NT2/D1 (cell line): ENCODE measurements at regions not wholly inside any gene's neighbourhood (a gene's known extent, or its start where the extent isn't known, plus 50 kb on each side); places are given as distances from the start of the nearest gene placed in this dataset.
"Not testable (repeated sequence)": the region's sequence is repeated elsewhere in the genome, so short reads cannot be mapped to it uniquely, and the experiment has no call there.

Experiments
- DNase-seq: peaks from one replicate; pipeline ENCODE4 v3.0.0-alpha.2; 2011; ENCODE audit warnings: low read depth, low spot score
- H3K27me3 ChIP-seq: 2 replicates; pipeline ENCODE4 v1.6.0; 2011; ENCODE audit warnings: mild to moderate bottlenecking; ENCODE audit not compliant: insufficient read length, insufficient read depth
- H3K36me3 ChIP-seq: 2 replicates; pipeline ENCODE4 v1.6.1; 2011; ENCODE audit warnings: mild to moderate bottlenecking, low read length, mixed read lengths; ENCODE audit not compliant: insufficient read depth, insufficient read length
- H3K4me1 ChIP-seq: 2 replicates; pipeline ENCODE4 v1.5.1; 2011; ENCODE audit not compliant: insufficient read depth, insufficient read length
- H3K4me3 ChIP-seq: 2 replicates; pipeline ENCODE4 v1.5.1; 2011; ENCODE audit warnings: low read depth; ENCODE audit not compliant: insufficient read length
- H3K9ac ChIP-seq: 2 replicates; pipeline ENCODE4 v1.6.0; 2011; ENCODE audit warnings: low read depth; ENCODE audit not compliant: insufficient read length
- H3K9me3 ChIP-seq: 2 replicates; pipeline ENCODE4 v1.5.1; 2011; ENCODE audit warnings: mild to moderate bottlenecking, low read length; ENCODE audit not compliant: insufficient read depth
- SUZ12 ChIP-seq: IDR thresholded peaks from 2 replicates; pipeline ENCODE4 v1.6.1; 2011; ENCODE audit not compliant: insufficient read length, insufficient read depth; ENCODE audit errors: extremely low read depth
- YY1 ChIP-seq: IDR thresholded peaks from 2 replicates; pipeline ENCODE4 v1.6.1; 2011; ENCODE audit not compliant: insufficient read length, insufficient read depth
- ZNF274 ChIP-seq: IDR thresholded peaks from 2 replicates; pipeline ENCODE4 v1.6.1; 2011; ENCODE audit warnings: mild to moderate bottlenecking, low read depth, low read length

GRCh38 chr6:11317885-11318771 lies 85.7 kb upstream of the NEDD9 start:
- Histone ChIP-seq H3K9ac (no peak overlapping the region), H3K9me3 (no peaks in the 10 kb centered on the region), H3K4me1 (no peaks in the 10 kb centered on the region), H3K4me3 (no peak overlapping the region), H3K27me3 (no peaks in the 10 kb centered on the region), H3K36me3 (no peaks in the 10 kb centered on the region)
- no peak for TF ChIP-seq YY1
- no peak for TF ChIP-seq ZNF274
- no peak for TF ChIP-seq SUZ12
- peak; percentile 15 for DNase-seq

DNA sequence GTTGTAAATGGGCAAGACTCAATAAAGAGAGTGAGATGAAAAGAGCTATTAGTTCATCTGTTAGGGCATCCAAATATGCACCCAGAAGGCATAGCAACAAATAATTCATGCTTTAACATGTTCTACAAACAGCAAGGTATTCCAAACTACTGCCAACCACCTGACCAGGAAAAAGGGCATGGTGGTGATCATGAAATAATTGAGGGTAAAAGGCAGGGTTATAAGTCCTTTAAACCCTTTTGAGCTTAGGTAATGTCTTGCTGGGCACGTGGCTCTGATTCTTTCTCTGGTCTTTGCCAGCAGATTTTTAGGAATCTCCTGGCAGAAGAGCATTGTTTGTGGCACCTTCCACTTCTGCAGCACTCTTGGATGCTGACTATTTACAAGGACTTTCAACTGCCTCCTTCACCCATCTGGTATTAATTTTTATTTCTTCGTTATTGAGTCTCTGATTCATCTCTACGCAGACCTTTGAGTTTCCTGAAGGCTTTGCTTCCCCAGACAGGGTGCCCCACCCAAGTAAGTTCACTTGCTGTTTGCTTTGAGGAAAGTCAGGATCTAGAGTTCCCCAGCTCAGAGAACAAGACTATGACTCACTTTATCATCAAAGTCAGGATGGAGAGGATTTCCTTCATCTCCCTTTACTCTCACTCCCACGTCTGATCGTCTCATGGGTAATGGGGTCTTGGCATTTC lies 83.4 kb upstream of the NEDD9 start:
- Histone ChIP-seq H3K4me3 (no peak overlapping the region), H3K9ac (no peak overlapping the region), H3K36me3 (no peaks in the 10 kb centered on the region), H3K9me3 (no peaks in the 10 kb centered on the region), H3K4me1 (no peaks in the 10 kb centered on the region), H3K27me3 (no peaks in the 10 kb centered on the region)
- TF ChIP-seq SUZ12 (no peak), YY1 (no peak), ZNF274 (no peak)
- no peak for DNase-seq

- DNase-seq, result no peak
- no peaks in the 10 kb centered on the region for H3K27me3 ChIP-seq
- no peak overlapping the region for H3K9ac ChIP-seq
- no peaks in the 10 kb centered on the region for H3K9me3 ChIP-seq
- H3K4me1 ChIP-seq, result no peaks in the 10 kb centered on the region
- no peak for TF ChIP-seq SUZ12
- TF ChIP-seq ZNF274, result no peak
- no peak for TF ChIP-seq YY1
- no peak overlapping the region for H3K4me3 ChIP-seq
- no peaks in the 10 kb centered on the region for H3K36me3 ChIP-seq
Observed at GRCh38 chr6:11313207-11313606, 80.7 kb upstream of the NEDD9 start.

- no peaks in the 10 kb centered on the region for H3K27me3 ChIP-seq
- DNase-seq, result no peak
- no peaks in the 10 kb centered on the region for H3K4me1 ChIP-seq
- no peaks in the 10 kb centered on the region for H3K36me3 ChIP-seq
- no peak overlapping the region for H3K9ac ChIP-seq
- peak overlapping the region; percentile 4 for H3K4me3 ChIP-seq
- TF ChIP-seq YY1 (no peak), ZNF274 (no peak), SUZ12 (no peak)
- no peaks in the 10 kb centered on the region for H3K9me3 ChIP-seq
Observed at GRCh38 chr6:11311970-11312369, 79.5 kb upstream of the NEDD9 start.

DNA sequence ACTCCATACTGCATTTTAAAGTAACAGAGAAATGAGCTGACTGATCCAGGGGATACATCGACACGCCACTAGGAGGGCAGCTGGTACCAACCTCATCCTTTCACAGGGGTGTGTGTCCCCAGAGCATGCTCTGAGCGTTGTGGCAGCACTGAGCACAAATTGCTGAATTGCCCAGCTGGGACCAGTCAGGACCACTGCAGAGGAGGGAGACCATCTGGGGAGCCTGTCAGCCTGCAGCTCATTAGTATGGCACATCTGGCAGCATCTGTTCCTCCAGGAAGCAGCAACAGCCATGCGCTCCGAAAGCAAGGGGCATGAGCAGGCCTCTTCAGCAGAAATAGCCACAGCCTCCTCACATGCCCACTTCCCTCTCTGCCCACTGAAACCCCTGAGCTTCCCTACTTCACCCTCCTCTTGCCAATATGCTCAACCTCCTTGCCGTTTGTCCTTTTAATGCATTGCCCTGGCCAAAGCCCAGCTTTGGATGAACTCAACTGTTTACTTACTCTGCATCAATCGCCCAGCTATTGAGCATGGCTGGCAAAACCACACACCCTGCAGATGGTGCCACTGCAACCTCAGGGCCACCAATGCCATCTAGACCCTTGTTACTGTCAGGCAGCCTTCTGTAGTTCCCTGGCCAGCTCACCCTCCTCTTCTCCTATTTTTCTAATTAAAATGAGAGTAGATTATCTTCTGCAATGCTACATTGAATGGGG lies 77.6 kb upstream of the NEDD9 start:
- no peak for DNase-seq
- no peaks in the 10 kb centered on the region for H3K4me1 ChIP-seq

DNA sequence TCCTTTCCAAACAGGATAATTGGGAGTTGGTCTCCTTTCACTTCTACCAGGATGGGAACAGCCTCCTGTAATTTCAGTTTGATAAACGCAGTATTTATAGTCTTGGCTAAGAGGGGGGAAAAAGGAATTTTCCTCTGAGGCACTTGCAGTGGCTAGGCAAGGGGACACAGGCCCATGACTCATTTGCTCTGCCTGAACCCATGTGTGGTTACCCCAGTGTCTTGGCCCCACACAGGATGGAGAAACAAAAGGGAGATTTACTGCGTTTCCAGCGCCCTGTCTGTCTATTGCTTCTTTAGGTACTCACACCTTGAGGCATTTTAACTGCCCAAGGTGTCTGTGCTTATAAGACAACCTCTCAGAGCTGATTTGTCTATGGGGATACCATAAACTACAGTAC lies 74.8 kb upstream of the NEDD9 start:
- Histone ChIP-seq H3K9ac (no peak overlapping the region), H3K4me1 (no peaks in the 10 kb centered on the region), H3K9me3 (no peaks in the 10 kb centered on the region), H3K36me3 (no peaks in the 10 kb centered on the region), H3K27me3 (no peaks in the 10 kb centered on the region), H3K4me3 (no peak overlapping the region)
- TF ChIP-seq YY1 (no peak), SUZ12 (no peak), ZNF274 (no peak)
- DNase-seq, result no peak

More for the DNA sequence above, 77.6 kb upstream of the NEDD9 start:
- TF ChIP-seq ZNF274 (no peak), YY1 (no peak), SUZ12 (no peak)
- no peaks in the 10 kb centered on the region for H3K36me3 ChIP-seq
- no peaks in the 10 kb centered on the region for H3K27me3 ChIP-seq
- H3K9me3 ChIP-seq, result no peaks in the 10 kb centered on the region
- no peak overlapping the region for H3K4me3 ChIP-seq
- no peak overlapping the region for H3K9ac ChIP-seq

- DNase-seq, result no peak
Observed at GRCh38 chr6:11304946-11305345, 72.5 kb upstream of the NEDD9 start.

GRCh38 chr6:11299876-11300428 lies 67.5 kb upstream of the NEDD9 start:
- H3K4me1 ChIP-seq, H3K9ac ChIP-seq, H3K27me3 ChIP-seq, H3K36me3 ChIP-seq, H3K4me3 ChIP-seq, H3K9me3 ChIP-seq, DNase-seq: not testable (repeated sequence)

More at GRCh38 chr6:11304946-11305345, 72.5 kb upstream of the NEDD9 start:
- H3K9me3 ChIP-seq, result no peaks in the 10 kb centered on the region
- H3K4me3 ChIP-seq, result no peak overlapping the region
- H3K9ac ChIP-seq, result no peak overlapping the region
- no peak for TF ChIP-seq YY1
- no peak for TF ChIP-seq ZNF274
- no peak for TF ChIP-seq SUZ12
- no peaks in the 10 kb centered on the region for H3K36me3 ChIP-seq
- H3K27me3 ChIP-seq, result no peaks in the 10 kb centered on the region
- no peaks in the 10 kb centered on the region for H3K4me1 ChIP-seq

- H3K27me3 ChIP-seq, H3K36me3 ChIP-seq, H3K4me3 ChIP-seq, H3K9me3 ChIP-seq, DNase-seq, H3K4me1 ChIP-seq, H3K9ac ChIP-seq: not testable (repeated sequence)
Observed at GRCh38 chr6:11299421-11299784, 66.9 kb upstream of the NEDD9 start.
